ENCODE measurements at regions not wholly inside any gene's neighbourhood (a gene's known extent, or its start where the extent isn't known, plus 50 kb on each side); places are given as distances from the start of the nearest gene placed in this dataset.

GRCh38 chr9:129283705-129284606, 105.9 kb upstream of the IER5L start:
- H3K9ac ChIP-seq (ENCODE audit: low read depth in 1 of 2, low read length in 2 of 2): no peak overlapping the region
- no peak overlapping the region for H3K27ac ChIP-seq (ENCODE audit: low read depth in 2 of 2, low read length in 2 of 2)
- no peaks in the 10 kb centered on the region for H3K36me3 ChIP-seq (ENCODE audit: control insufficient read depth in 2 of 2, insufficient read depth in 2 of 2, low read length in 2 of 2)
- H3K4me3 ChIP-seq (ENCODE audit: low read length in 2 of 2): no peak overlapping the region
- H3K9me3 ChIP-seq (ENCODE audit: control insufficient read depth in 2 of 2, low read length in 2 of 2): no peaks in the 10 kb centered on the region
- H3K27me3 ChIP-seq (ENCODE audit: control insufficient read depth in 2 of 2, insufficient read depth in 2 of 2, low read length in 2 of 2): no peaks in the 10 kb centered on the region
- H3K4me1 ChIP-seq (ENCODE audit: control insufficient read depth in 2 of 2, insufficient read depth in 2 of 2, low read length in 2 of 2): no peaks in the 10 kb centered on the region

- Histone ChIP-seq H3K27me3 (ENCODE audit: control insufficient read depth in 2 of 2, insufficient read depth in 2 of 2, low read length in 2 of 2) (no peaks in the 10 kb centered on the region), H3K9ac (ENCODE audit: low read depth in 1 of 2, low read length in 2 of 2) (no peak overlapping the region), H3K27ac (ENCODE audit: low read depth in 2 of 2, low read length in 2 of 2) (peak overlapping the region in 1 of 2 donors; percentile 38), H3K4me1 (ENCODE audit: control insufficient read depth in 2 of 2, insufficient read depth in 2 of 2, low read length in 2 of 2) (no peaks in the 10 kb centered on the region), H3K4me3 (ENCODE audit: low read length in 2 of 2) (no peak overlapping the region), H3K36me3 (ENCODE audit: control insufficient read depth in 2 of 2, insufficient read depth in 2 of 2, low read length in 2 of 2) (no peaks in the 10 kb centered on the region), H3K9me3 (ENCODE audit: control insufficient read depth in 2 of 2, low read length in 2 of 2) (no peaks in the 10 kb centered on the region)
These were observed 105.2 kb upstream of the IER5L start for GRCh38 chr9:129283291-129283691.

- no peaks in the 10 kb centered on the region for H3K9me3 ChIP-seq (ENCODE audit: control insufficient read depth in 2 of 2, low read length in 2 of 2)
- H3K27me3 ChIP-seq (ENCODE audit: control insufficient read depth in 2 of 2, insufficient read depth in 2 of 2, low read length in 2 of 2): no peaks in the 10 kb centered on the region
- no peaks in the 10 kb centered on the region for H3K4me1 ChIP-seq (ENCODE audit: control insufficient read depth in 2 of 2, insufficient read depth in 2 of 2, low read length in 2 of 2)
- no peaks in the 10 kb centered on the region for H3K36me3 ChIP-seq (ENCODE audit: control insufficient read depth in 2 of 2, insufficient read depth in 2 of 2, low read length in 2 of 2)
- peak overlapping the region; percentile 36 to 59 for H3K4me3 ChIP-seq (ENCODE audit: low read length in 2 of 2)
- peak overlapping the region; percentile 3 to 14 for H3K9ac ChIP-seq (ENCODE audit: low read depth in 1 of 2, low read length in 2 of 2)
- peak overlapping the region; percentile 13 to 38 for H3K27ac ChIP-seq (ENCODE audit: low read depth in 2 of 2, low read length in 2 of 2)
These were observed 104.7 kb upstream of the IER5L start for GRCh38 chr9:129282731-129283211.

DNA sequence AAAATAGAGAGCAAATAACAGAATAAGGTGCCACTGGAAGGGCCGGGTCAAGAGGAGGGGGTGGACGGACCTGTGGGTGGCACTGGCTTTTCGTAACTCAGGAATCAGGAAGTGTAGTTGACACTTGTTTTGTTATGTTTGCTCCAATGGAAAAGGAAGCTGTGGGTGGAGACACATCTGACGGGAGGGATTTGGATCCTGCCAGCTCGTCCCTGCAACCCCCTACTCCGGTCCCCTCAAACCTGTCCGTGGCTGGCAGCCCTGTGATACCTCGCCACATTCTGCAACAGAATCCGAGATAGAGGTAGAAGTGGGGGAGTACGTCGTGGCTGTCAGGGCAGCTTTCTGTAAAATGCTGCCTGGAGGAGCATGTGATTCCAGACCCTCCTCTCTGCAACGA, 104.2 kb upstream of the IER5L start:
- peak overlapping the region; percentile 36 to 59 for H3K4me3 ChIP-seq (ENCODE audit: low read length in 2 of 2)
- no peaks in the 10 kb centered on the region for H3K36me3 ChIP-seq (ENCODE audit: control insufficient read depth in 2 of 2, insufficient read depth in 2 of 2, low read length in 2 of 2)
- peak overlapping the region; percentile 3 to 14 for H3K9ac ChIP-seq (ENCODE audit: low read depth in 1 of 2, low read length in 2 of 2)
- no peaks in the 10 kb centered on the region for H3K9me3 ChIP-seq (ENCODE audit: control insufficient read depth in 2 of 2, low read length in 2 of 2)
- no peaks in the 10 kb centered on the region for H3K27me3 ChIP-seq (ENCODE audit: control insufficient read depth in 2 of 2, insufficient read depth in 2 of 2, low read length in 2 of 2)
- peak overlapping the region in 1 of 2 donors; percentile 38 for H3K27ac ChIP-seq (ENCODE audit: low read depth in 2 of 2, low read length in 2 of 2)
- H3K4me1 ChIP-seq (ENCODE audit: control insufficient read depth in 2 of 2, insufficient read depth in 2 of 2, low read length in 2 of 2): no peaks in the 10 kb centered on the region

- Histone ChIP-seq H3K4me1 (ENCODE audit: control insufficient read depth in 2 of 2, insufficient read depth in 2 of 2, low read length in 2 of 2) (no peaks in the 10 kb centered on the region), H3K9ac (ENCODE audit: low read depth in 1 of 2, low read length in 2 of 2) (no peak overlapping the region), H3K4me3 (ENCODE audit: low read length in 2 of 2) (no peak overlapping the region), H3K27me3 (ENCODE audit: control insufficient read depth in 2 of 2, insufficient read depth in 2 of 2, low read length in 2 of 2) (no peaks in the 10 kb centered on the region), H3K36me3 (ENCODE audit: control insufficient read depth in 2 of 2, insufficient read depth in 2 of 2, low read length in 2 of 2) (no peaks in the 10 kb centered on the region), H3K9me3 (ENCODE audit: control insufficient read depth in 2 of 2, low read length in 2 of 2) (no peaks in the 10 kb centered on the region), H3K27ac (ENCODE audit: low read depth in 2 of 2, low read length in 2 of 2) (no peak overlapping the region)
These were observed 103.6 kb upstream of the IER5L start for GRCh38 chr9:129281506-129282145.

GRCh38 chr9:129280623-129281271, 102.7 kb upstream of the IER5L start:
- Histone ChIP-seq H3K27ac (ENCODE audit: low read depth in 2 of 2, low read length in 2 of 2) (no peak overlapping the region), H3K9me3 (ENCODE audit: control insufficient read depth in 2 of 2, low read length in 2 of 2) (no peaks in the 10 kb centered on the region), H3K9ac (ENCODE audit: low read depth in 1 of 2, low read length in 2 of 2) (no peak overlapping the region), H3K4me1 (ENCODE audit: control insufficient read depth in 2 of 2, insufficient read depth in 2 of 2, low read length in 2 of 2) (no peaks in the 10 kb centered on the region), H3K36me3 (ENCODE audit: control insufficient read depth in 2 of 2, insufficient read depth in 2 of 2, low read length in 2 of 2) (no peaks in the 10 kb centered on the region), H3K27me3 (ENCODE audit: control insufficient read depth in 2 of 2, insufficient read depth in 2 of 2, low read length in 2 of 2) (peaks cover 0 to 2% of the 10 kb centered on the region in 2 donors), H3K4me3 (ENCODE audit: low read length in 2 of 2) (no peak overlapping the region)

- H3K4me1 ChIP-seq (ENCODE audit: control insufficient read depth in 2 of 2, insufficient read depth in 2 of 2, low read length in 2 of 2): no peaks in the 10 kb centered on the region
- H3K36me3 ChIP-seq (ENCODE audit: control insufficient read depth in 2 of 2, insufficient read depth in 2 of 2, low read length in 2 of 2): no peaks in the 10 kb centered on the region
- H3K27ac ChIP-seq (ENCODE audit: low read depth in 2 of 2, low read length in 2 of 2): no peak overlapping the region
- H3K9me3 ChIP-seq (ENCODE audit: control insufficient read depth in 2 of 2, low read length in 2 of 2): no peaks in the 10 kb centered on the region
- no peak overlapping the region for H3K4me3 ChIP-seq (ENCODE audit: low read length in 2 of 2)
- H3K27me3 ChIP-seq (ENCODE audit: control insufficient read depth in 2 of 2, insufficient read depth in 2 of 2, low read length in 2 of 2): peaks cover 0 to 4% of the 10 kb centered on the region in 2 donors
- H3K9ac ChIP-seq (ENCODE audit: low read depth in 1 of 2, low read length in 2 of 2): no peak overlapping the region
These were observed 102.2 kb upstream of the IER5L start for GRCh38 chr9:129280236-129280622.

DNA sequence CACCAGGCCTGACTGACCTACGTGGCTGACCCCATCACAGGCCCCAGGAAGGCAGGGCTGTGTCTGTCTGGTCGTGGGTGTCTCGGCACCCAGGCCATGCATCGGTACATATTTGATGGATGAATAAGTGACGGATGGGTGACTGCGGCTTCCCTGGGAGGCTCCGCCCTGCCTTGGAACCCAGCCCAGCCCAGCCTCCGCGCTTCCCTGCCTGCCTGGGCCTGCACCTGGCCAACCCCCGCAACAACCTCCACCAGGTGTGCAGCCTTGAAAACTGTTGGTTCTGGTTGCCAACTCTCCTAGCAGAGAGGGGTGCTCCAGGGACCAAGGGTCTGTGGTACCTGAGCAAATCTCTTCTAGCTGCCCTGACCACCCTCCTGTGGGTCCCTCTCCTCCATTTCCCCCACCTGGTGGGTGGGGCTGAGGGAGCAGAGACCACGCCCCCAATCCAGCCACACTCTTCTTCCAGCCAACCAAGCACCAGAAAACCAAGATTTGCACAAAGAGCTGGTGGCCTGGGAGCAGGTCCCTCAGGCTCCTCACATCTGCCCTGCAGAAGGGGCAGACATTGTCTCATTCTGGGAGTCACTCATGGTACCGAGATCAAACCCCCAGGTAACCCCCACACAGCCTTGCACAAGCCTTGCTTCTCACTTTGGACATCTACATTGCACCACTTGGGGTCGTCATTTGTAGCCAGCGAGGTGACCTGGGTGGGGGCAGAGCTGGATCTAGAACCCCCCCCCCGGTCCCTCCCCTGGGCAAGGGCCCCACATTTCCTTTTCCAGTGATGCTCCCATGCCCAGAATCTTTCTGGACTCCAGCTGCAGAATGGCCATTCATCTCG, 100.6 kb upstream of the IER5L start:
- Histone ChIP-seq H3K9ac (ENCODE audit: low read depth in 1 of 2, low read length in 2 of 2) (no peak overlapping the region), H3K4me3 (ENCODE audit: low read length in 2 of 2) (no peak overlapping the region), H3K4me1 (ENCODE audit: control insufficient read depth in 2 of 2, insufficient read depth in 2 of 2, low read length in 2 of 2) (no peaks in the 10 kb centered on the region), H3K27ac (ENCODE audit: low read depth in 2 of 2, low read length in 2 of 2) (no peak overlapping the region), H3K27me3 (ENCODE audit: control insufficient read depth in 2 of 2, insufficient read depth in 2 of 2, low read length in 2 of 2) (peaks cover 0 to 4% of the 10 kb centered on the region in 2 donors), H3K9me3 (ENCODE audit: control insufficient read depth in 2 of 2, low read length in 2 of 2) (no peaks in the 10 kb centered on the region), H3K36me3 (ENCODE audit: control insufficient read depth in 2 of 2, insufficient read depth in 2 of 2, low read length in 2 of 2) (no peaks in the 10 kb centered on the region)

DNA sequence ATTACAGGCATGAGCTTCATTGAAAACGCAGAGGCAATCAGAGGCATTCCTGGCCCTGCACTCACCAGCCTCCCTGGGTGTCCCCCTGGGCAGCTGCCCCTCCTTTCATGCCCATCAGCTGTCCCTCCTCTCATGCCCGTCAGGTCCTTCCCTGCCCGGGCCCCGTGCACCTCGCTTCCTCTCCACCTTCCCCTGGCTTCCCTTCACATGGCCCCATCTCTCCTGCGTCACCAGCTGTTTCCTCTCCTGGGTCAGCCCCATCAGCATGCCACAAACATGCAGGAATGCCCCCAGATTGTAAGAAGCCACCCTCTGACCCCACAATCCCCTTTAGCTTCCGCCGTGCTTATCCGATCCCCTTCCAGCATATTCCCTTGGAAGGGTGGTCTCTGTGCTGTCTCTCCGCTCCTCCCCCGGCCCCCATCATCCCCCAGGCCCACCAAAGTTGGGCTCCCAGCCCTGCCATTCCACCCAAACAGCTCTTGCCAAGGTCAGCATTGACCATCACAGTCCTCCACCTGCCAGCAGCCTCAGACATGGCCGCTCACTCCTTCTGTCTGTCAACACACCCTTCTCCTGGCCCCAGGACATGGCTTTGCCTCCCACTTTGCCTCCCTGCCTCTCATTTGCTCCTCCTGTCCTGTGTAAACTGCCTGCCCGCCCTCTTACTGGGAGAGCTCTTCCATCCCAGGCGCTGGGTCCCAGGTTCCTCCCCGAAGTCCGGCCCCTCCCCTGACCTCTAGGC, 98.6 kb upstream of the IER5L start:
- H3K27ac ChIP-seq (ENCODE audit: low read depth in 2 of 2, low read length in 2 of 2): no peak overlapping the region

More for the DNA sequence above, 98.6 kb upstream of the IER5L start:
- Histone ChIP-seq H3K4me3 (ENCODE audit: low read length in 2 of 2) (no peak overlapping the region), H3K9me3 (ENCODE audit: control insufficient read depth in 2 of 2, low read length in 2 of 2) (no peaks in the 10 kb centered on the region), H3K4me1 (ENCODE audit: control insufficient read depth in 2 of 2, insufficient read depth in 2 of 2, low read length in 2 of 2) (no peaks in the 10 kb centered on the region), H3K9ac (ENCODE audit: low read depth in 1 of 2, low read length in 2 of 2) (no peak overlapping the region), H3K36me3 (ENCODE audit: control insufficient read depth in 2 of 2, insufficient read depth in 2 of 2, low read length in 2 of 2) (no peaks in the 10 kb centered on the region), H3K27me3 (ENCODE audit: control insufficient read depth in 2 of 2, insufficient read depth in 2 of 2, low read length in 2 of 2) (peaks cover 0 to 4% of the 10 kb centered on the region in 2 donors)
